Breast epithelium (tissue), 3 donors: ENCODE measurements at regions not wholly inside any gene's neighbourhood (a gene's known extent, or its start where the extent isn't known, plus 50 kb on each side); places are given as distances from the start of the nearest gene placed in this dataset.

ENCODE experiments used
- POLR2A ChIP-seq: fragments of 450-650 bp; IDR thresholded peaks from one replicate; pipeline ENCODE4 v1.6.1; 2016; ENCODE audit warnings: antibody characterized with exemption, mild to moderate bottlenecking, moderate library complexity
- POLR2AphosphoS5 ChIP-seq, 3 donors: sonication (generic); formaldehyde crosslinking; IDR thresholded peaks; one replicate each; pipeline ENCODE4 v1.6.1; 2017; ENCODE audit warnings: antibody characterized with exemption in 3 of 3
- TF ChIP-seq, protein P1 (sequence below), 3 donors: fragments of 450-650 bp; IDR thresholded peaks; one replicate each; pipeline ENCODE4 v1.5.1; 2016 to 2017; ENCODE audit warnings: antibody characterized with exemption in 3 of 3, mild to moderate bottlenecking in 3 of 3, moderate library complexity in 3 of 3

GRCh38 chr5:145598184-145598583 is 237.0 kb downstream of the PRELID2 start:
- no peak for TF ChIP-seq POLR2A
- TF ChIP-seq, protein P1, sequence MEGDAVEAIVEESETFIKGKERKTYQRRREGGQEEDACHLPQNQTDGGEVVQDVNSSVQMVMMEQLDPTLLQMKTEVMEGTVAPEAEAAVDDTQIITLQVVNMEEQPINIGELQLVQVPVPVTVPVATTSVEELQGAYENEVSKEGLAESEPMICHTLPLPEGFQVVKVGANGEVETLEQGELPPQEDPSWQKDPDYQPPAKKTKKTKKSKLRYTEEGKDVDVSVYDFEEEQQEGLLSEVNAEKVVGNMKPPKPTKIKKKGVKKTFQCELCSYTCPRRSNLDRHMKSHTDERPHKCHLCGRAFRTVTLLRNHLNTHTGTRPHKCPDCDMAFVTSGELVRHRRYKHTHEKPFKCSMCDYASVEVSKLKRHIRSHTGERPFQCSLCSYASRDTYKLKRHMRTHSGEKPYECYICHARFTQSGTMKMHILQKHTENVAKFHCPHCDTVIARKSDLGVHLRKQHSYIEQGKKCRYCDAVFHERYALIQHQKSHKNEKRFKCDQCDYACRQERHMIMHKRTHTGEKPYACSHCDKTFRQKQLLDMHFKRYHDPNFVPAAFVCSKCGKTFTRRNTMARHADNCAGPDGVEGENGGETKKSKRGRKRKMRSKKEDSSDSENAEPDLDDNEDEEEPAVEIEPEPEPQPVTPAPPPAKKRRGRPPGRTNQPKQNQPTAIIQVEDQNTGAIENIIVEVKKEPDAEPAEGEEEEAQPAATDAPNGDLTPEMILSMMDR (IDR thresholded peaks at IDR 0.05), result no peak
- no peak for TF ChIP-seq POLR2AphosphoS5 (IDR thresholded peaks at IDR 0.05)
